HepG2 (cell line): ENCODE measurements at regions not wholly inside any gene's neighbourhood (a gene's known extent, or its start where the extent isn't known, plus 50 kb on each side); places are given as distances from the start of the nearest gene placed in this dataset.

ENCODE experiments used
- ATAC-seq: fragments of 200-7000 bp; cut with Tn5 transposase; 3 replicates; pipeline ENCODE4 v1.9.1; 2020; ENCODE audit warnings: mild to moderate bottlenecking, moderate library complexity
- BruUV-seq: library from RNA; stranded (reverse); fragments of 400-500 nt; replicated peaks from 2 replicates; lab custom pipeline; 2021; lab: Mats Ljungman, UMichigan
- CTCF ChIA-PET: fragments of 300-600 bp; formaldehyde crosslinking; extraction: SDS; loops from one replicate; lab custom pipeline; 2021; ENCODE audit warnings: low total read pairs, inconsistent platforms, low intra/inter-chr PET ratio; lab: Yijun Ruan, JAX
- POLR2A ChIA-PET: fragments of 350-600 bp; sonication (Branson Sonifier 250); formaldehyde crosslinking; loops from one replicate; lab custom pipeline; 2020; ENCODE audit warnings: antibody characterized with exemption, inconsistent platforms; lab: Yijun Ruan, JAX
- DNase-seq: peaks from one replicate; pipeline ENCODE4 v3.0.0-alpha.2; 2015; ENCODE audit warnings: low spot score
- FAIRE-seq: peaks from 3 replicates; lab custom pipeline; 2011; peaks lifted over from hg19 to GRCh38; lab: Jason Lieb, UNC
- H2AFZ ChIP-seq: one replicate; pipeline ENCODE4 v1.6.1; 2011; ENCODE audit warnings: low read length, inconsistent platforms
- H3K27ac ChIP-seq: fragments of 300-600 bp; 3 replicates; pipeline ENCODE4 v1.8.0; 2011; ENCODE audit warnings: mixed run types, mild to moderate bottlenecking, mixed read lengths, low read length, inconsistent platforms; ENCODE audit not compliant: insufficient read depth; ENCODE audit errors: extremely low read length
- H3K27me3 ChIP-seq, 2 experiments: fragments of 200-600 bp in 1 of 2; 2 replicates in 1 of 2; 3 replicates in 1 of 2; pipeline versions ENCODE4 v1.6.0 to v1.8.0; 2011; ENCODE audit warnings: low read length in 2 of 2, mild to moderate bottlenecking in 2 of 2, moderate library complexity in 2 of 2, inconsistent platforms in 1 of 2; ENCODE audit not compliant: insufficient read depth in 2 of 2, control insufficient read depth in 1 of 2
- H3K36me3 ChIP-seq, 2 experiments: fragments of 200-600 bp in 1 of 2; replicated peaks in 1 of 2; 2 replicates in 1 of 2; 3 replicates in 1 of 2; pipeline versions ENCODE4 v1.5.1 to v1.8.0; 2011; ENCODE audit warnings: low read length in 2 of 2, inconsistent platforms in 1 of 2; ENCODE audit not compliant: insufficient read depth in 2 of 2, control insufficient read depth in 1 of 2
- H3K4me1 ChIP-seq: 2 replicates; pipeline ENCODE4 v1.5.1; 2012; ENCODE audit warnings: low read length, inconsistent platforms; ENCODE audit not compliant: insufficient read depth
- H3K4me2 ChIP-seq: 2 replicates; pipeline ENCODE4 v1.6.0; 2011; ENCODE audit warnings: low read depth, low read length, inconsistent platforms
- H3K4me3 ChIP-seq, 3 experiments: fragments of 200-600 bp in 1 of 3; sonication (generic), shearing (Covaris generic) in 1 of 3; replicated peaks in 1 of 3; 2 replicates each; pipeline ENCODE4 v1.5.1; 2011 to 2016; ENCODE audit warnings: low read length in 3 of 3, inconsistent platforms in 2 of 3, low read depth in 2 of 3, mild to moderate bottlenecking in 2 of 3, control low read depth in 1 of 3, mixed read lengths in 1 of 3; ENCODE audit not compliant: insufficient read depth in 1 of 3
- H3K79me2 ChIP-seq: one replicate; pipeline ENCODE4 v1.6.1; 2011; ENCODE audit warnings: low read length, inconsistent platforms; ENCODE audit not compliant: insufficient read depth
- H3K9ac ChIP-seq: 2 replicates; pipeline ENCODE4 v1.6.0; 2011; ENCODE audit warnings: mild to moderate bottlenecking, low read depth, low read length, inconsistent platforms; ENCODE audit not compliant: insufficient read depth
- H3K9me3 ChIP-seq: 2 replicates; pipeline ENCODE4 v1.5.1; 2012; ENCODE audit warnings: mild to moderate bottlenecking, low read length
- H4K20me1 ChIP-seq: 2 replicates; pipeline ENCODE4 v1.6.0; 2011; ENCODE audit warnings: inconsistent platforms, mild to moderate bottlenecking, low read length, moderate library complexity; ENCODE audit not compliant: insufficient read depth
- HOXD1 ChIP-seq: sonication (generic); formaldehyde crosslinking; IDR thresholded peaks from 2 replicates; pipeline ENCODE4 v1.5.0; 2020; ENCODE audit warnings: missing genetic modification reagents
- SP5 ChIP-seq: IDR thresholded peaks from 2 replicates; pipeline ENCODE4 v1.6.1; 2016; ENCODE audit warnings: low read depth, borderline replicate concordance
- SRY ChIP-seq: sonication (generic); formaldehyde crosslinking; IDR thresholded peaks from 2 replicates; pipeline ENCODE4 v1.8.0; 2022; ENCODE audit warnings: mild to moderate bottlenecking, missing genetic modification reagents
- ZBTB8A ChIP-seq: sonication (generic); formaldehyde crosslinking; IDR thresholded peaks from 2 replicates; pipeline ENCODE4 v1.4.0; 2020; ENCODE audit warnings: mild to moderate bottlenecking, low read depth, missing genetic modification reagents, borderline replicate concordance
- ZMYM2 ChIP-seq: sonication (generic); formaldehyde crosslinking; IDR thresholded peaks from 2 replicates; pipeline ENCODE4 v1.8.0; 2022; ENCODE audit warnings: mild to moderate bottlenecking, missing genetic modification reagents
- ZNF143 ChIP-seq: sonication (generic); formaldehyde crosslinking; IDR thresholded peaks from 2 replicates; pipeline ENCODE4 v1.4.0; 2020; ENCODE audit warnings: missing genetic modification reagents
- ZNF225 ChIP-seq: sonication (generic); formaldehyde crosslinking; IDR thresholded peaks from 2 replicates; pipeline ENCODE4 v1.4.0; 2020; ENCODE audit warnings: mild to moderate bottlenecking, missing genetic modification reagents
- ZNF329 ChIP-seq: sonication (generic); formaldehyde crosslinking; IDR thresholded peaks from 2 replicates; pipeline ENCODE4 v1.9.0; 2021; ENCODE audit warnings: low read depth, mild to moderate bottlenecking, missing genetic modification reagents
- ZNF788 ChIP-seq: sonication (generic); formaldehyde crosslinking; IDR thresholded peaks from 2 replicates; pipeline ENCODE4 v1.5.0; 2020; ENCODE audit warnings: mild to moderate bottlenecking, missing genetic modification reagents, borderline replicate concordance
- WGBS: methylation state at CpG from one replicate; pipeline ENCODE4 v1.1.6; 2017; ENCODE audit warnings: low lambda C conversion rate; 5-methylcytosine and 5-hydroxymethylcytosine counted together
- in situ Hi-C: cut with HindIII; loops from 2 replicates; pipeline ENCODE4 v1.10.0; 2017; ENCODE audit warnings: low pct_unique_long_range_greater_than_20kb; ENCODE audit not compliant: extremely low pct_ligation_motif_present
- intact Hi-C: fragments of 100-400 bp; cut with micrococcal nuclease; formaldehyde crosslinking; loops from one replicate; pipeline ENCODE4 v1.10.0; 2022; ENCODE audit not compliant: unreplicated experiment
- TF ChIP-seq, protein P1 (sequence below): IDR thresholded peaks from 2 replicates; pipeline ENCODE4 v1.6.1; 2016; ENCODE audit warnings: missing biosample characterization, missing genetic modification reagents, low read depth
- TF ChIP-seq, protein P2 (sequence below): sonication (generic); formaldehyde crosslinking; IDR thresholded peaks from 2 replicates; pipeline ENCODE4 v1.4.0; 2020; ENCODE audit warnings: missing genetic modification reagents, borderline replicate concordance
- TF ChIP-seq, protein P3 (sequence below): sonication (generic); formaldehyde crosslinking; IDR thresholded peaks from 2 replicates; pipeline ENCODE4 v1.8.1; 2023; ENCODE audit warnings: missing genetic modification reagents, inconsistent platforms, borderline replicate concordance

DNA sequence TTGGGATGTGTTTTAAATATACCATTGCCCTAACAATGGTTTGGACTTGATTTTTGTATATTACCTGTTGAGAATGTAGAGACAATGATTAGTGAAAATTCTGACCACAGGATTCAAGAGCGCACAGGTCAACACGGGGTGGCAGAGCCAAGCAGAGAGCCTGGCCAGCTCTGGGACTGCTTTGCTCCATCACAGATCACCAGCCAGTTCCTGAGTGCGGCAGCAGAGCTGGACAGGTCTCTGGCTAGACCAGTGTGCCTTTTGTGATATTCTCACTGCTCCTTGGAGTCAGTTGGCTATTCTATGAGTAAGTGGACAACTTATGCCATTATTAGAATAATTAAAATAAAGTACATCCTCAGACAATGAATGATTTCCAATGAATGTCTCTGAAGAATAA lies 351.2 kb upstream of the ATP10A start:
- no peak for ATAC-seq
- Histone ChIP-seq H3K79me2 (no peaks in the 10 kb centered on the region), H3K27me3 (no peaks in the 10 kb centered on the region), H3K9ac (no peak overlapping the region), H3K9me3 (peaks cover 73% of the 10 kb centered on the region), H3K4me1 (no peaks in the 10 kb centered on the region), H4K20me1 (no peaks in the 10 kb centered on the region), H3K27ac (no peak overlapping the region), H3K4me3 (no peak overlapping the region), H3K4me2 (no peak overlapping the region), H3K36me3 (no peaks in the 10 kb centered on the region; a peak in 1 of 5 replicates), H2AFZ (no peak overlapping the region)
- FAIRE-seq, result no peak
- POLR2A ChIA-PET, result no interaction called here
- no TSS peak for BruUV-seq
- in situ Hi-C loops (no loop called here), intact Hi-C loops (no loop called here)
- CTCF ChIA-PET, result no interaction called here
- WGBS, result 11% methylated on average over 3 of the region's 3 CpGs
- no peak for DNase-seq
- TF ChIP-seq SP5 (CRISPR knock-in tag), result no peak
- no peak for TF ChIP-seq ZNF788 (CRISPR knock-in tag)
- no peak for TF ChIP-seq ZBTB8A (CRISPR knock-in tag)
- TF ChIP-seq SRY (CRISPR knock-in tag), result no peak
- TF ChIP-seq, protein P1, sequence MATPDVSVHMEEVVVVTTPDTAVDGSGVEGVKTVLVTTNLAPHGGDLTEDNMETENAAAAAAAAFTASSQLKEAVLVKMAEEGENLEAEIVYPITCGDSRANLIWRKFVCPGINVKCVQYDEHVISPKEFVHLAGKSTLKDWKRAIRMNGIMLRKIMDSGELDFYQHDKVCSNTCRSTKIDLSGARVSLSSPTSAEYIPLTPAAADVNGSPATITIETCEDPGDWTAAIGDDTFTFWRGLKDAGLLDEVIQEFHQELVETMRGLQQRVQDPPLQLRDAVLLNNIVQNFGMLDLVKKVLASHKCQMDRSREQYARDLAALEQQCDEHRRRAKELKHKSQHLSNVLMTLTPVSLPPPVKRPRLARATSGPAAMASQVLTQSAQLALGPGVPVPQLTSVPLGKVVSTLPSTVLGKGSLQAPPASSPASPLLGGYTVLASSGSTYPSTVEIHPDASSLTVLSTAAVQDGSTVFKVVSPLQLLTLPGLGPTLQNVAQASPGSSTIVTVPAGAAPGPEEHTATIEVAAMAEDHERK (CRISPR knock-in tag), result no peak

DNA sequence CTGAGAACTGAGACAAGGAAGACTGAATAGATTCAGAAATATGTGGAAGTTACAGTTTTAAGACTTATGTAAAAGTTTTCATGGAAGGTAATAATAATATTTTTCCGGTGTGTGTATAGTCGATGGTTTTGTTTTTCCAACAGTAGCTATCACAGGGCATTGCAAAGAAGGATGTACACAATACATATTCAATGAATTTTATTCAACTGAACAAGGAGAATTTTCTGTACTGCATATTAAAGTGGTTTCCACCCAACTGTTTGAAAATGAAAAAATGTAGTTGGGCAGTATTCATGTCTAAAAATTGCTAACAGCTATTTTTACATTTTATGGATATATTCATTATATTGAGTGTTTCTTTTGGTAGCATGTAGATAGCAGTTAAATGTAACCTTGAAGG lies 350.3 kb upstream of the ATP10A start:
- Histone ChIP-seq H4K20me1 (no peaks in the 10 kb centered on the region), H3K79me2 (no peaks in the 10 kb centered on the region), H3K4me2 (no peak overlapping the region), H3K4me3 (no peak overlapping the region), H3K27ac (no peak overlapping the region), H3K27me3 (no peaks in the 10 kb centered on the region), H3K36me3 (no peaks in the 10 kb centered on the region; a peak in 1 of 5 replicates), H3K9ac (no peak overlapping the region), H3K4me1 (no peaks in the 10 kb centered on the region), H3K9me3 (peaks cover 75% of the 10 kb centered on the region), H2AFZ (no peak overlapping the region)
- intact Hi-C loops (no loop called here), in situ Hi-C loops (no loop called here)
- POLR2A ChIA-PET, result no interaction called here
- WGBS, result 2% methylated on average over 2 of the region's 2 CpGs
- FAIRE-seq (no peak), ATAC-seq (no peak), DNase-seq (no peak)
- BruUV-seq, result no TSS peak
- TF ChIP-seq ZNF225 (CRISPR knock-in tag) (no peak), ZNF329 (CRISPR knock-in tag) (no peak), HOXD1 (CRISPR knock-in tag) (no peak), ZMYM2 (no peak), ZNF143 (CRISPR knock-in tag) (no peak)
- TF ChIP-seq, protein P2, sequence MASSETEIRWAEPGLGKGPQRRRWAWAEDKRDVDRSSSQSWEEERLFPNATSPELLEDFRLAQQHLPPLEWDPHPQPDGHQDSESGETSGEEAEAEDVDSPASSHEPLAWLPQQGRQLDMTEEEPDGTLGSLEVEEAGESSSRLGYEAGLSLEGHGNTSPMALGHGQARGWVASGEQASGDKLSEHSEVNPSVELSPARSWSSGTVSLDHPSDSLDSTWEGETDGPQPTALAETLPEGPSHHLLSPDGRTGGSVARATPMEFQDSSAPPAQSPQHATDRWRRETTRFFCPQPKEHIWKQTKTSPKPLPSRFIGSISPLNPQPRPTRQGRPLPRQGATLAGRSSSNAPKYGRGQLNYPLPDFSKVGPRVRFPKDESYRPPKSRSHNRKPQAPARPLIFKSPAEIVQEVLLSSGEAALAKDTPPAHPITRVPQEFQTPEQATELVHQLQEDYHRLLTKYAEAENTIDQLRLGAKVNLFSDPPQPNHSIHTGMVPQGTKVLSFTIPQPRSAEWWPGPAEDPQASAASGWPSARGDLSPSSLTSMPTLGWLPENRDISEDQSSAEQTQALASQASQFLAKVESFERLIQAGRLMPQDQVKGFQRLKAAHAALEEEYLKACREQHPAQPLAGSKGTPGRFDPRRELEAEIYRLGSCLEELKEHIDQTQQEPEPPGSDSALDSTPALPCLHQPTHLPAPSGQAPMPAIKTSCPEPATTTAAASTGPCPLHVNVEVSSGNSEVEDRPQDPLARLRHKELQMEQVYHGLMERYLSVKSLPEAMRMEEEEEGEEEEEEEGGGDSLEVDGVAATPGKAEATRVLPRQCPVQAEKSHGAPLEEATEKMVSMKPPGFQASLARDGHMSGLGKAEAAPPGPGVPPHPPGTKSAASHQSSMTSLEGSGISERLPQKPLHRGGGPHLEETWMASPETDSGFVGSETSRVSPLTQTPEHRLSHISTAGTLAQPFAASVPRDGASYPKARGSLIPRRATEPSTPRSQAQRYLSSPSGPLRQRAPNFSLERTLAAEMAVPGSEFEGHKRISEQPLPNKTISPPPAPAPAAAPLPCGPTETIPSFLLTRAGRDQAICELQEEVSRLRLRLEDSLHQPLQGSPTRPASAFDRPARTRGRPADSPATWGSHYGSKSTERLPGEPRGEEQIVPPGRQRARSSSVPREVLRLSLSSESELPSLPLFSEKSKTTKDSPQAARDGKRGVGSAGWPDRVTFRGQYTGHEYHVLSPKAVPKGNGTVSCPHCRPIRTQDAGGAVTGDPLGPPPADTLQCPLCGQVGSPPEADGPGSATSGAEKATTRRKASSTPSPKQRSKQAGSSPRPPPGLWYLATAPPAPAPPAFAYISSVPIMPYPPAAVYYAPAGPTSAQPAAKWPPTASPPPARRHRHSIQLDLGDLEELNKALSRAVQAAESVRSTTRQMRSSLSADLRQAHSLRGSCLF (CRISPR knock-in tag), result no peak
- TF ChIP-seq, protein P3, sequence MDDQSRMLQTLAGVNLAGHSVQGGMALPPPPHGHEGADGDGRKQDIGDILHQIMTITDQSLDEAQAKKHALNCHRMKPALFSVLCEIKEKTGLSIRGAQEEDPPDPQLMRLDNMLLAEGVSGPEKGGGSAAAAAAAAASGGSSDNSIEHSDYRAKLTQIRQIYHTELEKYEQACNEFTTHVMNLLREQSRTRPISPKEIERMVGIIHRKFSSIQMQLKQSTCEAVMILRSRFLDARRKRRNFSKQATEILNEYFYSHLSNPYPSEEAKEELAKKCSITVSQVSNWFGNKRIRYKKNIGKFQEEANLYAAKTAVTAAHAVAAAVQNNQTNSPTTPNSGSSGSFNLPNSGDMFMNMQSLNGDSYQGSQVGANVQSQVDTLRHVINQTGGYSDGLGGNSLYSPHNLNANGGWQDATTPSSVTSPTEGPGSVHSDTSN (CRISPR knock-in tag), result no peak
- CTCF ChIA-PET, result no interaction called here
